ENCODE measurements at regions not wholly inside any gene's neighbourhood (a gene's known extent, or its start where the extent isn't known, plus 50 kb on each side); places are given as distances from the start of the nearest gene placed in this dataset.

GRCh38 chr3:64925575-64925974 lies 237.8 kb upstream of the ADAMTS9 start:
- Mint-ChIP-seq H3K9me3 (ENCODE audit: unreplicated experiment) (no peaks in the 10 kb centered on the region), H3K27me3 (ENCODE audit: unreplicated experiment) (no peaks in the 10 kb centered on the region), H3K27ac (ENCODE audit: unreplicated experiment) (no peak overlapping the region), H3K4me3 (ENCODE audit: unreplicated experiment) (no peak overlapping the region), H3K36me3 (ENCODE audit: low read depth, unreplicated experiment) (no peaks in the 10 kb centered on the region), H3K4me1 (ENCODE audit: unreplicated experiment) (peaks cover 30% of the 10 kb centered on the region)
- TF ChIP-seq CTCF (IDR thresholded peaks at IDR 0.05; ENCODE audit: unreplicated experiment): no peak
- DNase-seq (ENCODE audit: low spot score): no peak

GRCh38 chr3:64924961-64925360 lies 237.2 kb upstream of the ADAMTS9 start:
- no peaks in the 10 kb centered on the region for H3K9me3 Mint-ChIP-seq (ENCODE audit: unreplicated experiment)
- H3K4me3 Mint-ChIP-seq (ENCODE audit: unreplicated experiment): no peak overlapping the region
- H3K27me3 Mint-ChIP-seq (ENCODE audit: unreplicated experiment): no peaks in the 10 kb centered on the region
- H3K4me1 Mint-ChIP-seq (ENCODE audit: unreplicated experiment): peaks cover 34% of the 10 kb centered on the region
- H3K27ac Mint-ChIP-seq (ENCODE audit: unreplicated experiment): no peak overlapping the region
- TF ChIP-seq CTCF (IDR thresholded peaks at IDR 0.05; ENCODE audit: unreplicated experiment): no peak
- H3K36me3 Mint-ChIP-seq (ENCODE audit: low read depth, unreplicated experiment): no peaks in the 10 kb centered on the region
- no peak for DNase-seq (ENCODE audit: low spot score)

GRCh38 chr3:64922213-64922612 lies 234.4 kb upstream of the ADAMTS9 start:
- DNase-seq (ENCODE audit: low spot score): no peak
- no peak overlapping the region for H3K4me3 Mint-ChIP-seq (ENCODE audit: unreplicated experiment)
- peaks cover 38% of the 10 kb centered on the region for H3K4me1 Mint-ChIP-seq (ENCODE audit: unreplicated experiment)
- no peaks in the 10 kb centered on the region for H3K9me3 Mint-ChIP-seq (ENCODE audit: unreplicated experiment)
- H3K36me3 Mint-ChIP-seq (ENCODE audit: low read depth, unreplicated experiment): no peaks in the 10 kb centered on the region
- no peaks in the 10 kb centered on the region for H3K27me3 Mint-ChIP-seq (ENCODE audit: unreplicated experiment)
- no peak for TF ChIP-seq CTCF (IDR thresholded peaks at IDR 0.05; ENCODE audit: unreplicated experiment)
- no peak overlapping the region for H3K27ac Mint-ChIP-seq (ENCODE audit: unreplicated experiment)

GRCh38 chr3:64921281-64922065 lies 233.7 kb upstream of the ADAMTS9 start:
- Mint-ChIP-seq H3K9me3 (ENCODE audit: unreplicated experiment) (no peaks in the 10 kb centered on the region), H3K27ac (ENCODE audit: unreplicated experiment) (no peak overlapping the region), H3K4me3 (ENCODE audit: unreplicated experiment) (no peak overlapping the region), H3K4me1 (ENCODE audit: unreplicated experiment) (peaks cover 43% of the 10 kb centered on the region), H3K27me3 (ENCODE audit: unreplicated experiment) (no peaks in the 10 kb centered on the region), H3K36me3 (ENCODE audit: low read depth, unreplicated experiment) (no peaks in the 10 kb centered on the region)
- TF ChIP-seq CTCF (IDR thresholded peaks at IDR 0.05; ENCODE audit: unreplicated experiment): no peak
- DNase-seq (ENCODE audit: low spot score): no peak

- Mint-ChIP-seq H3K9me3 (ENCODE audit: unreplicated experiment) (no peaks in the 10 kb centered on the region), H3K27me3 (ENCODE audit: unreplicated experiment) (no peaks in the 10 kb centered on the region), H3K4me3 (ENCODE audit: unreplicated experiment) (no peak overlapping the region), H3K36me3 (ENCODE audit: low read depth, unreplicated experiment) (no peaks in the 10 kb centered on the region), H3K27ac (ENCODE audit: unreplicated experiment) (no peak overlapping the region), H3K4me1 (ENCODE audit: unreplicated experiment) (peaks cover 43% of the 10 kb centered on the region)
- no peak for DNase-seq (ENCODE audit: low spot score)
- peak; percentile 6 for TF ChIP-seq CTCF (IDR thresholded peaks at IDR 0.05; ENCODE audit: unreplicated experiment)
Measured at GRCh38 chr3:64919934-64920333, 232.1 kb upstream of the ADAMTS9 start.

All from endothelial cell (in vitro differentiated cells).